Cardiac fibroblast (primary cell): ENCODE measurements at regions not wholly inside any gene's neighbourhood (a gene's known extent, or its start where the extent isn't known, plus 50 kb on each side); places are given as distances from the start of the nearest gene placed in this dataset.
A peak's percentile ranks its signal among the peaks of the same experiment; 100 is the strongest.
"Not testable (repeated sequence)": the region's sequence is repeated elsewhere in the genome, so short reads cannot be mapped to it uniquely, and the experiment has no call there.

Experiments
- DNase-seq, 2 donors: peaks; one replicate each; pipeline versions ENCODE4 v3.0.0 to v3.0.0-alpha.2; 2010; ENCODE audit warnings: low read depth in 2 of 2
- H3K4me3 ChIP-seq, 2 donors: replicated peaks in 1 of 2; 1 replicate in 1 of 2; 2 replicates in 1 of 2; pipeline ENCODE4 v1.5.1; 2011; ENCODE audit warnings: low read depth in 2 of 2, low read length in 2 of 2, mild to moderate bottlenecking in 2 of 2, moderate library complexity in 1 of 2
- CTCF ChIP-seq: IDR thresholded peaks from one replicate; pipeline ENCODE4 v1.5.1; 2011; ENCODE audit warnings: low read depth, mild to moderate bottlenecking, low read length, inconsistent platforms

GRCh38 chr10:28997734-28998133 is 291.1 kb upstream of the LYZL1 start:
- DNase-seq = peak in 1 of 2 donors; percentile 41
- no peak for TF ChIP-seq CTCF
- H3K4me3 ChIP-seq = no peak overlapping the region

- no peak for DNase-seq
- TF ChIP-seq CTCF = no peak
Measured at GRCh38 chr10:29001801-29002200, 287.1 kb upstream of the LYZL1 start.

GRCh38 chr10:29003014-29003413 is 285.9 kb upstream of the LYZL1 start:
- H3K4me3 ChIP-seq, DNase-seq: not testable (repeated sequence)

More at GRCh38 chr10:29001801-29002200, 287.1 kb upstream of the LYZL1 start:
- H3K4me3 ChIP-seq = no peak overlapping the region

- no peak for TF ChIP-seq CTCF
- DNase-seq = no peak
- no peak overlapping the region for H3K4me3 ChIP-seq
Measured at GRCh38 chr10:29005988-29006387, 282.9 kb upstream of the LYZL1 start.

GRCh38 chr10:29007370-29007747 is 281.5 kb upstream of the LYZL1 start:
- DNase-seq = no peak
- TF ChIP-seq CTCF = no peak
- H3K4me3 ChIP-seq = no peak overlapping the region

GRCh38 chr10:29007748-29008610 is 280.9 kb upstream of the LYZL1 start:
- peak; percentile 58 to 63 for DNase-seq
- no peak overlapping the region for H3K4me3 ChIP-seq
- TF ChIP-seq CTCF = no peak

GRCh38 chr10:29009464-29009863 is 279.4 kb upstream of the LYZL1 start:
- DNase-seq = no peak
- H3K4me3 ChIP-seq = no peak overlapping the region
- no peak for TF ChIP-seq CTCF
